Pancreas (tissue), 10 donors: ENCODE measurements at regions not wholly inside any gene's neighbourhood (a gene's known extent, or its start where the extent isn't known, plus 50 kb on each side); places are given as distances from the start of the nearest gene placed in this dataset.

Experiments used
- ATAC-seq, 4 donors: fragments of 200-7000 bp; cut with Tn5 transposase; one replicate each; pipeline versions ENCODE4 v1.8.0 to v1.9.1; 2020; ENCODE audit warnings: mild to moderate bottlenecking in 4 of 4, moderate library complexity in 4 of 4
- DNase-seq, 6 donors: peaks; one replicate each; pipeline ENCODE4 v3.0.0-alpha.2; 2020
- FAIRE-seq: peaks from 2 replicates; lab custom pipeline; 2012; peaks lifted over from hg19 to GRCh38; lab: Jason Lieb, UNC
- H3K27ac ChIP-seq, 4 donors: fragments of 200-600 bp; sonication (generic); 1 replicate in 3 of 4; 2 replicates in 1 of 4; pipeline versions ENCODE4 v1.5.0 to v1.8.0; 2020
- H3K27me3 ChIP-seq, 4 donors: fragments of 200-600 bp; one replicate each; pipeline ENCODE4 v1.8.0; 2021
- H3K36me3 ChIP-seq, 3 donors: fragments of 200-600 bp; sonication (generic) in 1 of 3; one replicate each; pipeline versions ENCODE4 v1.5.0 to v1.8.0; 2020 to 2021
- H3K4me1 ChIP-seq, 3 donors: fragments of 200-600 bp; one replicate each; pipeline ENCODE4 v1.8.0; 2021
- H3K4me3 ChIP-seq, 4 donors: fragments of 200-600 bp; sonication (generic) in 2 of 4; one replicate each; pipeline versions ENCODE4 v1.5.0 to v1.8.0; 2020 to 2021
- H3K9me3 ChIP-seq, 4 donors: fragments of 200-600 bp; one replicate each; pipeline ENCODE4 v1.8.0; 2021
- CTCF ChIP-seq, 4 donors: fragments of 200-600 bp; sonication (generic) in 3 of 4; IDR thresholded peaks; one replicate each; pipeline versions ENCODE4 v1.5.0 to v1.8.0; 2021; ENCODE audit warnings: antibody characterized with exemption in 4 of 4
- WGBS, 2 donors: extraction: QIAGEN DNeasy Blood & Tissue Kit; methylation state at CpG; one replicate each; pipeline ENCODE4 v1.1.7; 2013; 5-methylcytosine and 5-hydroxymethylcytosine counted together
- intact Hi-C, 3 donors: fragments of 100-400 bp; cut with DNase I; formaldehyde crosslinking; loops; one replicate each; pipeline versions ENCODE4 v1.11.1 to v1.14.2; 2022
- donor health status: healthy with polysubstance abuse.
- donor health status: DM: no; HTN: no; CAD: no; lungs with moderate emphysema.
- donor health status: DM: no; HTN: no; CAD: no.
- donor health status: control.
- donor health status: control.
- donor health status: Bipolar disorder and iron deficiency.
- donor health status: DM: yes; HTN: yes; CAD: no.
- donor health status: DM: no; HTN: no; CAD: no.
- donor health status: DM: no; HTN: no; CAD: no.
- donor health status: DM: yes; HTN: yes; CAD: no.

- no peak for TF ChIP-seq CTCF (IDR thresholded peaks at IDR 0.05)
- ATAC-seq (no peak), FAIRE-seq (no peak), DNase-seq (no peak)
- intact Hi-C loops, result no loop called here
- Histone ChIP-seq H3K27ac (no peak overlapping the region), H3K4me1 (peaks cover 0 to 6% (median 3%) of the 10 kb centered on the region in 3 donors), H3K36me3 (no peaks in the 10 kb centered on the region), H3K9me3 (no peaks in the 10 kb centered on the region), H3K27me3 (no peaks in the 10 kb centered on the region), H3K4me3 (no peak overlapping the region)
- WGBS, 2 donors, result 77 to 84% methylated on average over 4 of the region's 4 CpGs
Measured at GRCh38 chr1:173424143-173424542, 53.0 kb upstream of the PRDX6 start.

GRCh38 chr1:173424782-173425407 lies 52.2 kb upstream of the PRDX6 start:
- no peaks in the 10 kb centered on the region for H3K36me3 ChIP-seq
- FAIRE-seq, result no peak
- intact Hi-C loops, result no loop called here
- H3K9me3 ChIP-seq, result no peaks in the 10 kb centered on the region
- WGBS, 2 donors, result 64 to 69% methylated on average over 2 of the region's 2 CpGs
- H3K27me3 ChIP-seq, result no peaks in the 10 kb centered on the region
- H3K4me3 ChIP-seq, result no peak overlapping the region
- ATAC-seq, result no peak
- H3K27ac ChIP-seq, result no peak overlapping the region
- no peak for DNase-seq
- no peak for TF ChIP-seq CTCF (IDR thresholded peaks at IDR 0.05)
- peaks cover 2 to 13% (median 3%) of the 10 kb centered on the region in 3 donors for H3K4me1 ChIP-seq

- no peak for DNase-seq
- no peak for FAIRE-seq
- WGBS, 2 donors, result 76 to 87% methylated on average over 5 of the region's 5 CpGs
- no peak overlapping the region for H3K4me3 ChIP-seq
- H3K9me3 ChIP-seq, result no peaks in the 10 kb centered on the region
- no peak overlapping the region for H3K27ac ChIP-seq
- ATAC-seq, result no peak
- H3K4me1 ChIP-seq, result peaks cover 0 to 25% (median 7%) of the 10 kb centered on the region in 3 donors
- intact Hi-C loops, result no loop called here
- TF ChIP-seq CTCF (IDR thresholded peaks at IDR 0.05), result no peak
- H3K27me3 ChIP-seq, result no peaks in the 10 kb centered on the region
- no peaks in the 10 kb centered on the region for H3K36me3 ChIP-seq
Measured at GRCh38 chr1:173426057-173426456, 51.1 kb upstream of the PRDX6 start.

GRCh38 chr1:173427146-173428054 lies 49.7 kb upstream of the PRDX6 start:
- H3K4me3 ChIP-seq, result no peak overlapping the region
- H3K4me1 ChIP-seq, result peaks cover 0 to 28% (median 7%) of the 10 kb centered on the region in 3 donors
- H3K27ac ChIP-seq, result no peak overlapping the region
- FAIRE-seq, result no peak
- ATAC-seq, result no peak
- H3K36me3 ChIP-seq, result no peaks in the 10 kb centered on the region
- intact Hi-C loops, result no loop called here
- H3K9me3 ChIP-seq, result no peaks in the 10 kb centered on the region
- no peak for TF ChIP-seq CTCF (IDR thresholded peaks at IDR 0.05)
- H3K27me3 ChIP-seq, result no peaks in the 10 kb centered on the region
- 61 to 67% methylated on average over 9 of the region's 9 CpGs for WGBS, 2 donors
- no peak for DNase-seq
